Upper lobe of left lung (tissue), 4 donors: ENCODE measurements at regions not wholly inside any gene's neighbourhood (a gene's known extent, or its start where the extent isn't known, plus 50 kb on each side); places are given as distances from the start of the nearest gene placed in this dataset.

Source experiments
- POLR2A ChIP-seq, 4 donors: fragments of 450-650 bp; IDR thresholded peaks; one replicate each; pipeline ENCODE4 v1.5.1; 2016 to 2017; ENCODE audit warnings: antibody characterized with exemption in 4 of 4, mild to moderate bottlenecking in 2 of 4
- POLR2AphosphoS5 ChIP-seq, 2 donors: sonication (generic); formaldehyde crosslinking; IDR thresholded peaks; one replicate each; pipeline ENCODE4 v1.5.1; 2017; ENCODE audit warnings: antibody characterized with exemption in 2 of 2
- TF ChIP-seq, protein P1 (sequence below), 6 experiments: fragments of 450-650 bp in 4 of 6; fragments of 200-600 bp in 2 of 6; sonication (generic) in 2 of 6; IDR thresholded peaks; one replicate each; pipeline ENCODE4 v1.5.1; 2016 to 2019; ENCODE audit warnings: antibody characterized with exemption in 6 of 6

DNA sequence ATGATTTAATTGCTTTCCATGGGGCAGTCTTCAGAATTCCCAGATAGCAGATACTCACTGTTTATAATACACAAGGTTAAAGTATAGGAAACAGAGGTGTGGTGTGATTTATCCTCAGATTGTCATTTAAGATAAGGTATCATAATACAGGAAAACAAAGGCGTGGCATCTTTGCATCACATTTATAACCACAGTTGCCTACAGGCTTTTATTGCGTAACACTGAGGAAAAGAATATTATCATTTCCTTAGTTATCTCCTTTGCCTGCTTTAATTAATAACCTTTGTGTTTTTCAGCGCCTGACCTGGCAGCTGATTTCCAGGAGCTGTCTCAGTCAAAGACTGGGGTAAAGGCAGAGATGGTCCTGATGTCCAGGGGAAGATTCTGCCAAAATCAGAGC, 68.8 kb downstream of the SSX7 start:
- TF ChIP-seq, protein P1, sequence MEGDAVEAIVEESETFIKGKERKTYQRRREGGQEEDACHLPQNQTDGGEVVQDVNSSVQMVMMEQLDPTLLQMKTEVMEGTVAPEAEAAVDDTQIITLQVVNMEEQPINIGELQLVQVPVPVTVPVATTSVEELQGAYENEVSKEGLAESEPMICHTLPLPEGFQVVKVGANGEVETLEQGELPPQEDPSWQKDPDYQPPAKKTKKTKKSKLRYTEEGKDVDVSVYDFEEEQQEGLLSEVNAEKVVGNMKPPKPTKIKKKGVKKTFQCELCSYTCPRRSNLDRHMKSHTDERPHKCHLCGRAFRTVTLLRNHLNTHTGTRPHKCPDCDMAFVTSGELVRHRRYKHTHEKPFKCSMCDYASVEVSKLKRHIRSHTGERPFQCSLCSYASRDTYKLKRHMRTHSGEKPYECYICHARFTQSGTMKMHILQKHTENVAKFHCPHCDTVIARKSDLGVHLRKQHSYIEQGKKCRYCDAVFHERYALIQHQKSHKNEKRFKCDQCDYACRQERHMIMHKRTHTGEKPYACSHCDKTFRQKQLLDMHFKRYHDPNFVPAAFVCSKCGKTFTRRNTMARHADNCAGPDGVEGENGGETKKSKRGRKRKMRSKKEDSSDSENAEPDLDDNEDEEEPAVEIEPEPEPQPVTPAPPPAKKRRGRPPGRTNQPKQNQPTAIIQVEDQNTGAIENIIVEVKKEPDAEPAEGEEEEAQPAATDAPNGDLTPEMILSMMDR (IDR thresholded peaks at IDR 0.05) = no peak
- TF ChIP-seq POLR2A (IDR thresholded peaks at IDR 0.05) = no peak
- TF ChIP-seq POLR2AphosphoS5 (IDR thresholded peaks at IDR 0.05) = no peak
